ENCODE measurements at regions not wholly inside any gene's neighbourhood (a gene's known extent, or its start where the extent isn't known, plus 50 kb on each side); places are given as distances from the start of the nearest gene placed in this dataset.

GRCh38 chrX:3204606-3205005 lies 141.8 kb downstream of the MXRA5 start:
- Histone ChIP-seq H3K9me3 (ENCODE audit: control insufficient read depth, insufficient read depth, low read depth, low read length) (no peaks in the 10 kb centered on the region), H3K27ac (ENCODE audit: low read length) (no peak overlapping the region), H3K27me3 (ENCODE audit: control insufficient read depth, insufficient read depth, low read length) (no peaks in the 10 kb centered on the region), H3K4me3 (ENCODE audit: low read depth in 2 of 2, low read length in 2 of 2) (no peak overlapping the region), H3K4me1 (ENCODE audit: control insufficient read depth, insufficient read depth, low read length) (no peaks in the 10 kb centered on the region), H3K36me3 (ENCODE audit: control insufficient read depth, insufficient read depth, low read length) (no peaks in the 10 kb centered on the region)
- ChIA-PET CTCF (no interaction called here), POLR2A (no interaction called here)
- no TSS peak for BruUV-seq (replicated peaks)
- DNase-seq (ENCODE audit: low read depth, low spot score), result no peak
- in situ Hi-C loops (cut with HindIII; ENCODE audit: low pct_unique_long_range_greater_than_20kb, low sequenced_read_pairs), result no loop called here
- intact Hi-C loops (cut with micrococcal nuclease; ENCODE audit: unreplicated experiment), result no loop called here
- ATAC-seq, result no peak
- TF ChIP-seq, protein P1, sequence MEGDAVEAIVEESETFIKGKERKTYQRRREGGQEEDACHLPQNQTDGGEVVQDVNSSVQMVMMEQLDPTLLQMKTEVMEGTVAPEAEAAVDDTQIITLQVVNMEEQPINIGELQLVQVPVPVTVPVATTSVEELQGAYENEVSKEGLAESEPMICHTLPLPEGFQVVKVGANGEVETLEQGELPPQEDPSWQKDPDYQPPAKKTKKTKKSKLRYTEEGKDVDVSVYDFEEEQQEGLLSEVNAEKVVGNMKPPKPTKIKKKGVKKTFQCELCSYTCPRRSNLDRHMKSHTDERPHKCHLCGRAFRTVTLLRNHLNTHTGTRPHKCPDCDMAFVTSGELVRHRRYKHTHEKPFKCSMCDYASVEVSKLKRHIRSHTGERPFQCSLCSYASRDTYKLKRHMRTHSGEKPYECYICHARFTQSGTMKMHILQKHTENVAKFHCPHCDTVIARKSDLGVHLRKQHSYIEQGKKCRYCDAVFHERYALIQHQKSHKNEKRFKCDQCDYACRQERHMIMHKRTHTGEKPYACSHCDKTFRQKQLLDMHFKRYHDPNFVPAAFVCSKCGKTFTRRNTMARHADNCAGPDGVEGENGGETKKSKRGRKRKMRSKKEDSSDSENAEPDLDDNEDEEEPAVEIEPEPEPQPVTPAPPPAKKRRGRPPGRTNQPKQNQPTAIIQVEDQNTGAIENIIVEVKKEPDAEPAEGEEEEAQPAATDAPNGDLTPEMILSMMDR (IDR thresholded peaks at IDR 0.05), result no peak
- TF ChIP-seq SIN3A (IDR thresholded peaks at IDR 0.05; ENCODE audit: borderline replicate concordance, insufficient read depth, low read depth, low read length), result no peak
- TF ChIP-seq TCF7L2 (IDR thresholded peaks at IDR 0.05; ENCODE audit: low read depth, low read length), result no peak
- TF ChIP-seq, protein P2, sequence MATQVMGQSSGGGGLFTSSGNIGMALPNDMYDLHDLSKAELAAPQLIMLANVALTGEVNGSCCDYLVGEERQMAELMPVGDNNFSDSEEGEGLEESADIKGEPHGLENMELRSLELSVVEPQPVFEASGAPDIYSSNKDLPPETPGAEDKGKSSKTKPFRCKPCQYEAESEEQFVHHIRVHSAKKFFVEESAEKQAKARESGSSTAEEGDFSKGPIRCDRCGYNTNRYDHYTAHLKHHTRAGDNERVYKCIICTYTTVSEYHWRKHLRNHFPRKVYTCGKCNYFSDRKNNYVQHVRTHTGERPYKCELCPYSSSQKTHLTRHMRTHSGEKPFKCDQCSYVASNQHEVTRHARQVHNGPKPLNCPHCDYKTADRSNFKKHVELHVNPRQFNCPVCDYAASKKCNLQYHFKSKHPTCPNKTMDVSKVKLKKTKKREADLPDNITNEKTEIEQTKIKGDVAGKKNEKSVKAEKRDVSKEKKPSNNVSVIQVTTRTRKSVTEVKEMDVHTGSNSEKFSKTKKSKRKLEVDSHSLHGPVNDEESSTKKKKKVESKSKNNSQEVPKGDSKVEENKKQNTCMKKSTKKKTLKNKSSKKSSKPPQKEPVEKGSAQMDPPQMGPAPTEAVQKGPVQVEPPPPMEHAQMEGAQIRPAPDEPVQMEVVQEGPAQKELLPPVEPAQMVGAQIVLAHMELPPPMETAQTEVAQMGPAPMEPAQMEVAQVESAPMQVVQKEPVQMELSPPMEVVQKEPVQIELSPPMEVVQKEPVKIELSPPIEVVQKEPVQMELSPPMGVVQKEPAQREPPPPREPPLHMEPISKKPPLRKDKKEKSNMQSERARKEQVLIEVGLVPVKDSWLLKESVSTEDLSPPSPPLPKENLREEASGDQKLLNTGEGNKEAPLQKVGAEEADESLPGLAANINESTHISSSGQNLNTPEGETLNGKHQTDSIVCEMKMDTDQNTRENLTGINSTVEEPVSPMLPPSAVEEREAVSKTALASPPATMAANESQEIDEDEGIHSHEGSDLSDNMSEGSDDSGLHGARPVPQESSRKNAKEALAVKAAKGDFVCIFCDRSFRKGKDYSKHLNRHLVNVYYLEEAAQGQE (IDR thresholded peaks at IDR 0.05; ENCODE audit: insufficient read depth in 1 of 2, low read depth in 2 of 2, low read length in 1 of 2), result no peak

DNA sequence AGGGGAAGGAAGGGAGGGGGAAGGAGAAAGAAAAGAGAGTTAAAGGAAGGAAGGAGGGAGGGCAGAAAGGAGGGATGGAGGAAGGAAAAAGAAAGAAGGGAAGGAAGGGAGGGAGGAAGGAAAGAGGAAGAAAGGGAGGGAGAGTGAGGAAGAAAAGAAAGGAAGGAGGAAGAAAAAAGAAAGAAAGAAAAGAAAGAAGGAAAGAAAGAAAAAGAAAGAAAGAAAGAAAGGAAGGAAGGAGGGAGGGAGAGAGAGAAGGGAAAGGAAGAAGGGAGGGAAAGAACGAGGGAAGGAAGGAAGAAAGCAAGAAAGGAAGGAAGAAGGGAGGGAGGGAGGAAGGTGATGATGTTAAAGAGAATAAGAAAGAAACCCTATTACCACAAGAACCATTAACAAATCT lies 150.6 kb downstream of the MXRA5 start:
- Histone ChIP-seq H3K27ac (ENCODE audit: low read length) (no peak overlapping the region), H3K4me1 (ENCODE audit: control insufficient read depth, insufficient read depth, low read length) (no peaks in the 10 kb centered on the region), H3K4me3 (ENCODE audit: low read depth in 2 of 2, low read length in 2 of 2) (no peak overlapping the region), H3K27me3 (ENCODE audit: control insufficient read depth, insufficient read depth, low read length) (no peaks in the 10 kb centered on the region), H3K9me3 (ENCODE audit: control insufficient read depth, insufficient read depth, low read depth, low read length) (no peaks in the 10 kb centered on the region), H3K36me3 (ENCODE audit: control insufficient read depth, insufficient read depth, low read length) (no peaks in the 10 kb centered on the region)
- no peak for DNase-seq (ENCODE audit: low read depth, low spot score)
- ChIA-PET CTCF (no interaction called here), POLR2A (no interaction called here)
- TF ChIP-seq, protein P2 (IDR thresholded peaks at IDR 0.05; ENCODE audit: insufficient read depth in 1 of 2, low read depth in 2 of 2, low read length in 1 of 2), result no peak
- TF ChIP-seq SIN3A (IDR thresholded peaks at IDR 0.05; ENCODE audit: borderline replicate concordance, insufficient read depth, low read depth, low read length), result no peak
- TF ChIP-seq, protein P1 (IDR thresholded peaks at IDR 0.05), result no peak
- TF ChIP-seq TCF7L2 (IDR thresholded peaks at IDR 0.05; ENCODE audit: low read depth, low read length), result no peak
- TF ChIP-seq POLR2AphosphoS5 (IDR thresholded peaks at IDR 0.05; ENCODE audit: low read depth, low read length), result no peak
- in situ Hi-C loops (cut with HindIII; ENCODE audit: low pct_unique_long_range_greater_than_20kb, low sequenced_read_pairs), result no loop called here
- no peak for ATAC-seq
- no TSS peak for BruUV-seq (replicated peaks)
- intact Hi-C loops (cut with micrococcal nuclease; ENCODE audit: unreplicated experiment), result no loop called here

Data from Panc1 (cell line).